ENCODE measurements at regions not wholly inside any gene's neighbourhood (a gene's known extent, or its start where the extent isn't known, plus 50 kb on each side); places are given as distances from the start of the nearest gene placed in this dataset.
"Not testable (repeated sequence)": the region's sequence is repeated elsewhere in the genome, so short reads cannot be mapped to it uniquely, and the experiment has no call there.

GRCh38 chr4:63090641-63091040 lies 1318.6 kb downstream of the TECRL start:
- no peaks in the 10 kb centered on the region for H3K4me1 ChIP-seq (ENCODE audit: insufficient read depth, low read length)
- H3K36me3 ChIP-seq (ENCODE audit: insufficient read depth, low read depth, low read length): no peaks in the 10 kb centered on the region
- H3K9me3 ChIP-seq (ENCODE audit: insufficient read depth, low read depth, low read length): no peaks in the 10 kb centered on the region
- no peak overlapping the region for H3K9ac ChIP-seq (ENCODE audit: low read depth, low read length)
- no peak overlapping the region for H3K4me3 ChIP-seq (ENCODE audit: low read length)
- H3K27ac ChIP-seq (ENCODE audit: low read length): no peak overlapping the region
- H3K27me3 ChIP-seq (ENCODE audit: insufficient read depth, low read length): no peaks in the 10 kb centered on the region

- Histone ChIP-seq H3K9ac (ENCODE audit: low read depth, low read length) (no peak overlapping the region), H3K36me3 (ENCODE audit: insufficient read depth, low read depth, low read length) (no peaks in the 10 kb centered on the region), H3K27ac (ENCODE audit: low read length) (no peak overlapping the region), H3K4me3 (ENCODE audit: low read length) (no peak overlapping the region), H3K4me1 (ENCODE audit: insufficient read depth, low read length) (no peaks in the 10 kb centered on the region), H3K27me3 (ENCODE audit: insufficient read depth, low read length) (no peaks in the 10 kb centered on the region), H3K9me3 (ENCODE audit: insufficient read depth, low read depth, low read length) (no peaks in the 10 kb centered on the region)
Measured at GRCh38 chr4:63085091-63085490, 1324.2 kb downstream of the TECRL start.

- no peak overlapping the region for H3K4me3 ChIP-seq (ENCODE audit: low read length)
- no peaks in the 10 kb centered on the region for H3K27me3 ChIP-seq (ENCODE audit: insufficient read depth, low read length)
- H3K36me3 ChIP-seq (ENCODE audit: insufficient read depth, low read depth, low read length): no peaks in the 10 kb centered on the region
- H3K4me1 ChIP-seq (ENCODE audit: insufficient read depth, low read length): no peaks in the 10 kb centered on the region
- H3K9me3 ChIP-seq (ENCODE audit: insufficient read depth, low read depth, low read length): peaks cover 15% of the 10 kb centered on the region; the same call in 1 of the 2 replicates
- H3K9ac ChIP-seq (ENCODE audit: low read depth, low read length): no peak overlapping the region
- no peak overlapping the region for H3K27ac ChIP-seq (ENCODE audit: low read length)
Measured at GRCh38 chr4:63080934-63081333, 1328.3 kb downstream of the TECRL start.

- H3K4me1 ChIP-seq (ENCODE audit: insufficient read depth, low read length): peaks cover 5% of the 10 kb centered on the region; the same call in 1 of the 2 replicates
- H3K27ac ChIP-seq (ENCODE audit: low read length): no peak overlapping the region
- H3K9ac ChIP-seq (ENCODE audit: low read depth, low read length): no peak overlapping the region
- no peaks in the 10 kb centered on the region for H3K36me3 ChIP-seq (ENCODE audit: insufficient read depth, low read depth, low read length)
- no peak overlapping the region for H3K4me3 ChIP-seq (ENCODE audit: low read length)
- no peaks in the 10 kb centered on the region for H3K27me3 ChIP-seq (ENCODE audit: insufficient read depth, low read length)
- H3K9me3 ChIP-seq (ENCODE audit: insufficient read depth, low read depth, low read length): no peaks in the 10 kb centered on the region
Measured at GRCh38 chr4:63063760-63064159, 1345.5 kb downstream of the TECRL start.

- H3K9me3 ChIP-seq (ENCODE audit: insufficient read depth, low read depth, low read length); H3K4me1 ChIP-seq (ENCODE audit: insufficient read depth, low read length); H3K4me3 ChIP-seq (ENCODE audit: low read length); H3K27ac ChIP-seq (ENCODE audit: low read length); H3K9ac ChIP-seq (ENCODE audit: low read depth, low read length); H3K36me3 ChIP-seq (ENCODE audit: insufficient read depth, low read depth, low read length); H3K27me3 ChIP-seq (ENCODE audit: insufficient read depth, low read length): not testable (repeated sequence)
Measured at GRCh38 chr4:63062891-63063290, 1346.4 kb downstream of the TECRL start.

GRCh38 chr4:63049726-63050125 lies 1359.5 kb downstream of the TECRL start:
- Histone ChIP-seq H3K36me3 (ENCODE audit: insufficient read depth, low read depth, low read length) (no peaks in the 10 kb centered on the region), H3K9ac (ENCODE audit: low read depth, low read length) (no peak overlapping the region), H3K4me1 (ENCODE audit: insufficient read depth, low read length) (no peaks in the 10 kb centered on the region; the same call in 1 of the 2 replicates), H3K4me3 (ENCODE audit: low read length) (no peak overlapping the region), H3K27me3 (ENCODE audit: insufficient read depth, low read length) (no peaks in the 10 kb centered on the region), H3K27ac (ENCODE audit: low read length) (no peak overlapping the region), H3K9me3 (ENCODE audit: insufficient read depth, low read depth, low read length) (no peaks in the 10 kb centered on the region)

DNA sequence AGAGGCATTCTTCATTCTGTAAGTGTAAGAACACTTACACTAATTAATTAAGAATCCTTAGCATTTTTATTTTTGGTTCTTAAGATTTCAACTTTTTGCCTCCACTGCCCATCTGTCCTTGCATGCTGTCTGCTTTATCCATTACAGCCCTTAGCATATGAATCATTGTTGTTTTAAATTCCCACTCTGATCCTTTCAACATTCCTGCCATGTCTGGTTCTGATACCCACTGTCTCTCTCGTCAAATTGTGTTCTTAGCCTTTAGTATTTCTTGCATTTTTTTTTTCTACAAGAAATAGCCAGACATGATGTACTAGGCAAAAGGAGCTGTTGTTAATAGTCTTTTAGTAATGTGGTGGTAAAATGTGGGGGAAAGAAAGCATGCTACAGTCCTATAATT lies 1360.0 kb downstream of the TECRL start:
- Histone ChIP-seq H3K9me3 (ENCODE audit: insufficient read depth, low read depth, low read length) (no peaks in the 10 kb centered on the region), H3K27ac (ENCODE audit: low read length) (no peak overlapping the region), H3K36me3 (ENCODE audit: insufficient read depth, low read depth, low read length) (no peaks in the 10 kb centered on the region)

DNA sequence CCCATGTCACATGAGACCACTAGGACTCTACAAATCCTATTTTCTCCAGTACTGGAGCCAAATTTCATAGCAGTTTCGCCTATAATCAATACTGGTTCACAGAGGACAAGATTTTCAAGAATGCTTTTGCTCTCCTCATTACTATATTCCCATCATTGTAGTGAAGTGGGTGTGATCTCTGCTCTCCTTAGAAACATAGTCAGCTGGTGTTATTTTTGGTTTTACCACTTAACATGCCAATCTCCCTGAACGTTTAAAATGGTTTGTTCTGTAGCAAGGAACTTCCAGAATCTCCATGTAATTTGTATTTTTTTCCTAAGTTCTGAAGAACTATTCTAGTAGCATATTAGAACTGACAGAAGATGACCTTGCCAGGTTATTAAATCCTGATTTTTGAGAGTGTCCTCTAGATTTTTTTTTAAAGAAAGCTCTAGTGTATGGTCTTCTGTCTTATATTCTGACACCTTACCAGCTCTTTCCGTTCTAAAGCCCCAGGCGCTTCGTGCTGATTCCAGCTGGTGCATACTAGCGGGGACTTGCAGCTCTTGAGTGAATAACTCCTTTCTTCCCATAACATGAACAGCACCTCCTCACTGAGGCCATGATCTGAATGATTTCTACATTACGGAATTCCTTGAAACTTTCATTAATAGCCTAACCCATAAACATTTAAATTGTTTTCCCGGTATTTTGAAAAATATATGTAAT lies 1372.9 kb downstream of the TECRL start:
- H3K36me3 ChIP-seq (ENCODE audit: insufficient read depth, low read depth, low read length): no peaks in the 10 kb centered on the region
- no peaks in the 10 kb centered on the region for H3K9me3 ChIP-seq (ENCODE audit: insufficient read depth, low read depth, low read length)
- no peaks in the 10 kb centered on the region for H3K4me1 ChIP-seq (ENCODE audit: insufficient read depth, low read length)
- H3K27ac ChIP-seq (ENCODE audit: low read length): no peak overlapping the region
- H3K27me3 ChIP-seq (ENCODE audit: insufficient read depth, low read length): no peaks in the 10 kb centered on the region
- no peak overlapping the region for H3K4me3 ChIP-seq (ENCODE audit: low read length)
- no peak overlapping the region for H3K9ac ChIP-seq (ENCODE audit: low read depth, low read length)

More for the DNA sequence above, 1360.0 kb downstream of the TECRL start:
- H3K27me3 ChIP-seq (ENCODE audit: insufficient read depth, low read length): no peaks in the 10 kb centered on the region
- no peak overlapping the region for H3K9ac ChIP-seq (ENCODE audit: low read depth, low read length)
- H3K4me3 ChIP-seq (ENCODE audit: low read length): no peak overlapping the region
- H3K4me1 ChIP-seq (ENCODE audit: insufficient read depth, low read length): no peaks in the 10 kb centered on the region; the same call in 1 of the 2 replicates

GRCh38 chr4:63029380-63029779 lies 1379.9 kb downstream of the TECRL start:
- Histone ChIP-seq H3K27me3 (ENCODE audit: insufficient read depth, low read length) (no peaks in the 10 kb centered on the region), H3K27ac (ENCODE audit: low read length) (no peak overlapping the region)

DNA sequence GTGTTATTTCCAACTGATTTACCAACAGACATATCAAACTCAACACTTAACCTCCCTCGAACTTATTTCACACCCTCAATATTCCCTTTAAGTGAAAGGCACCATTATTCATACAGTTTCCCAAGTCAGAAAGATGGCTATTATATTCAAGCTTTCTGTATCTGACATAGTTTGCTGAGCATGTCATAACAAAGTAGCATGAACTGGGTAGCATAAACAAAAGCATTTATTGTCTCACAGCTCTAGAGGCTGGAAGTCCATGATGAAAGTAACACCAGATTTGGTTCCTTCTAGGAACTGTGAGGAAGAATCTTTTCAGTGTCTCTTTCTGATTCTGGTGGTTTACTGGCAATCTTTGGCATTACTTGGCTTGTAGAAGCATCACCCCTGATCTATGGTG lies 1388.6 kb downstream of the TECRL start:
- no peak overlapping the region for H3K27ac ChIP-seq (ENCODE audit: low read length)
- H3K9me3 ChIP-seq (ENCODE audit: insufficient read depth, low read depth, low read length): no peaks in the 10 kb centered on the region
- H3K36me3 ChIP-seq (ENCODE audit: insufficient read depth, low read depth, low read length): no peaks in the 10 kb centered on the region
- H3K4me3 ChIP-seq (ENCODE audit: low read length): no peak overlapping the region
- no peaks in the 10 kb centered on the region for H3K27me3 ChIP-seq (ENCODE audit: insufficient read depth, low read length)
- no peak overlapping the region for H3K9ac ChIP-seq (ENCODE audit: low read depth, low read length)
- no peaks in the 10 kb centered on the region for H3K4me1 ChIP-seq (ENCODE audit: insufficient read depth, low read length)

More at GRCh38 chr4:63029380-63029779, 1379.9 kb downstream of the TECRL start:
- Histone ChIP-seq H3K36me3 (ENCODE audit: insufficient read depth, low read depth, low read length) (no peaks in the 10 kb centered on the region), H3K4me1 (ENCODE audit: insufficient read depth, low read length) (no peaks in the 10 kb centered on the region), H3K9ac (ENCODE audit: low read depth, low read length) (no peak overlapping the region), H3K4me3 (ENCODE audit: low read length) (no peak overlapping the region), H3K9me3 (ENCODE audit: insufficient read depth, low read depth, low read length) (no peaks in the 10 kb centered on the region)

DNA sequence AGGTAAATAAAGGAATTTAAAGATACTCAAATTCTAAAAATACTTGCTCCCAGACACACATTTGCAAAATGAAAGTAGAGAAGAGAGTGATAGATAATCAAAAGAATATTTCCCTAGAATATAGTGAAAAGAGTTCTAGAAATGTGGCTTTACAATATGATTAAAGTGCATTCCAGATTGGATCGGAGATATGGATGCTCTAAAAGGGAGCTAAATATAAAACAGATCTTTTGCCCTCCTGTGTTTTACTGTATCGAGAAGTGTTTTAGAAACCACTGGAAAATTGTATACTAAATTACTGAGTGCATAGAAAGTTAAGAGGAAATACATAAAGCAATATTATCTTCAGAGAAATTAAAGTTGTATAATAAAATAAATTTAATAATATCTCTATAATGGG lies 1392.0 kb downstream of the TECRL start:
- Histone ChIP-seq H3K4me3 (ENCODE audit: low read length) (no peak overlapping the region), H3K27me3 (ENCODE audit: insufficient read depth, low read length) (no peaks in the 10 kb centered on the region), H3K36me3 (ENCODE audit: insufficient read depth, low read depth, low read length) (no peaks in the 10 kb centered on the region), H3K9me3 (ENCODE audit: insufficient read depth, low read depth, low read length) (no peaks in the 10 kb centered on the region; the same call in 1 of the 2 replicates), H3K9ac (ENCODE audit: low read depth, low read length) (no peak overlapping the region), H3K27ac (ENCODE audit: low read length) (no peak overlapping the region), H3K4me1 (ENCODE audit: insufficient read depth, low read length) (no peaks in the 10 kb centered on the region)

DNA sequence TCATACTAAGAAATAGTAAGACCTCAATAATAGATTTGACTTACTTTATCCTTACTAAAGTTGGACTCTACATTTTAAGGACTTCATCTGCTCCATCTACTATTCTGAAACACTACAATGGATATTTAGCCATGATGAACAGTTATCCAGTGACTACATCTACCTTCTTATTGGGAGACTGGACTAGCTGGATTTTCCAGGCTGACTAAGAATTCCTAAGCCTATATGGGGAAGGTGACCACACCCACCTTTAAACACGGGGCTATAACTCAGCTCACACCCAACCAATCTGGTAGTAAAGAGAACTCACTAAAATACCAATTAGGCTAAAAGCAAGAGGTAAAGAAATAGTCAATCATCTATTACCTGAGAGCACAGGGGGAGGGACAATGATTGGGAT lies 1438.4 kb downstream of the TECRL start:
- H3K4me1 ChIP-seq (ENCODE audit: insufficient read depth, low read length): no peaks in the 10 kb centered on the region
- no peak overlapping the region for H3K27ac ChIP-seq (ENCODE audit: low read length)
- no peaks in the 10 kb centered on the region for H3K9me3 ChIP-seq (ENCODE audit: insufficient read depth, low read depth, low read length)
- no peaks in the 10 kb centered on the region for H3K27me3 ChIP-seq (ENCODE audit: insufficient read depth, low read length)
- H3K4me3 ChIP-seq (ENCODE audit: low read length): no peak overlapping the region
- no peak overlapping the region for H3K9ac ChIP-seq (ENCODE audit: low read depth, low read length)
- no peaks in the 10 kb centered on the region for H3K36me3 ChIP-seq (ENCODE audit: insufficient read depth, low read depth, low read length)

All from iPS-20b (cell line).